ENCODE measurements at regions not wholly inside any gene's neighbourhood (a gene's known extent, or its start where the extent isn't known, plus 50 kb on each side); places are given as distances from the start of the nearest gene placed in this dataset.

DNA sequence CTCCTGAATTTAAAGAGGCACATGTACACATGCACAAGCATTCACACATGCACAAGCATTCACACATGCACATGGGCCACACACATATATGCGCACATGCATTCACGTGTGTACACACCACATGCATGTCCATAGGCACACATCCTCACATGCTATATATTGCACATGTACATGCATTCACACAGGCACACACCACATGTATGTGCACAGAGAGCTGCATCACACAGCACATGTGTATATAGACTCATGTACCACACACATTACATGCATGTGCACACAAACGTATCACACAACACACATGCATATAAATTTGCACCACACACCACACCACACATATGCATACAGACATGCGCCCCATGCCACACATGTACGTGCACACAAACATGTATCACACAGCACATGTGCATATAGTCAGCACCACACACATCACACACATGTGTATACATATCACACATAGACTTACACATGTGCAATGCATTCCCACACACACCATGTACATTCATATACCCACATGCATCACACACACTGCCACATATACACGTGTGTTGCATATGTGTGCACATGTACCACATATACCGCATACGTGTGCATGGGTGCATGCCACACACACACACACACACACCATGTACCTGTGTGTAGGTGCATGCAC is 54.6 kb upstream of the COL18A1 start:
- TF ChIP-seq, protein P1, sequence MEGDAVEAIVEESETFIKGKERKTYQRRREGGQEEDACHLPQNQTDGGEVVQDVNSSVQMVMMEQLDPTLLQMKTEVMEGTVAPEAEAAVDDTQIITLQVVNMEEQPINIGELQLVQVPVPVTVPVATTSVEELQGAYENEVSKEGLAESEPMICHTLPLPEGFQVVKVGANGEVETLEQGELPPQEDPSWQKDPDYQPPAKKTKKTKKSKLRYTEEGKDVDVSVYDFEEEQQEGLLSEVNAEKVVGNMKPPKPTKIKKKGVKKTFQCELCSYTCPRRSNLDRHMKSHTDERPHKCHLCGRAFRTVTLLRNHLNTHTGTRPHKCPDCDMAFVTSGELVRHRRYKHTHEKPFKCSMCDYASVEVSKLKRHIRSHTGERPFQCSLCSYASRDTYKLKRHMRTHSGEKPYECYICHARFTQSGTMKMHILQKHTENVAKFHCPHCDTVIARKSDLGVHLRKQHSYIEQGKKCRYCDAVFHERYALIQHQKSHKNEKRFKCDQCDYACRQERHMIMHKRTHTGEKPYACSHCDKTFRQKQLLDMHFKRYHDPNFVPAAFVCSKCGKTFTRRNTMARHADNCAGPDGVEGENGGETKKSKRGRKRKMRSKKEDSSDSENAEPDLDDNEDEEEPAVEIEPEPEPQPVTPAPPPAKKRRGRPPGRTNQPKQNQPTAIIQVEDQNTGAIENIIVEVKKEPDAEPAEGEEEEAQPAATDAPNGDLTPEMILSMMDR (IDR thresholded peaks at IDR 0.05): no peak
- no peak for TF ChIP-seq POLR2A (IDR thresholded peaks at IDR 0.05)
